Mesendoderm (in vitro differentiated cells): ENCODE measurements at regions not wholly inside any gene's neighbourhood (a gene's known extent, or its start where the extent isn't known, plus 50 kb on each side); places are given as distances from the start of the nearest gene placed in this dataset.

ENCODE experiments used
- DNase-seq: peaks from one replicate; pipeline ENCODE4 v3.0.0; 2013
- H2AK5ac ChIP-seq: 2 replicates; pipeline ENCODE4 v1.6.1; 2013; ENCODE audit warnings: low read length, inconsistent platforms
- H2BK120ac ChIP-seq: 2 replicates; pipeline ENCODE4 v1.6.1; 2013; ENCODE audit warnings: low read depth, mild to moderate bottlenecking, low read length, moderate library complexity, mixed read lengths
- H2BK15ac ChIP-seq: replicated peaks from 2 replicates; pipeline ENCODE4 v1.6.1; 2013; ENCODE audit warnings: low read depth, mild to moderate bottlenecking, moderate library complexity
- H2BK5ac ChIP-seq: 2 replicates; pipeline ENCODE4 v1.6.1; 2013; ENCODE audit warnings: low read length, inconsistent platforms
- H3K18ac ChIP-seq: 2 replicates; pipeline ENCODE4 v1.6.1; 2013; ENCODE audit warnings: mild to moderate bottlenecking, low read length, mixed read lengths
- H3K23ac ChIP-seq: one replicate; pipeline ENCODE4 v1.6.1; 2013; ENCODE audit warnings: low read length
- H3K27ac ChIP-seq: 2 replicates; pipeline ENCODE4 v1.5.1; 2013; ENCODE audit warnings: low read depth, mild to moderate bottlenecking, inconsistent platforms, low read length, moderate library complexity
- H3K27me3 ChIP-seq: 2 replicates; pipeline ENCODE4 v1.6.1; 2013; ENCODE audit warnings: low read length, control low read depth, mild to moderate bottlenecking, inconsistent platforms; ENCODE audit not compliant: insufficient read depth, poor library complexity
- H3K36me3 ChIP-seq: 2 replicates; pipeline ENCODE4 v1.6.1; 2013; ENCODE audit warnings: low read length, inconsistent platforms; ENCODE audit not compliant: control insufficient read depth, insufficient read depth
- H3K4ac ChIP-seq: one replicate; pipeline ENCODE4 v1.6.1; 2013; ENCODE audit warnings: low read depth, mild to moderate bottlenecking, low read length, moderate library complexity
- H3K4me1 ChIP-seq: 2 replicates; pipeline ENCODE4 v1.6.1; 2013; ENCODE audit warnings: low read depth, low read length, inconsistent platforms; ENCODE audit not compliant: control insufficient read depth
- H3K4me2 ChIP-seq: 2 replicates; pipeline ENCODE4 v1.6.1; 2013; ENCODE audit warnings: low read length
- H3K4me3 ChIP-seq: 2 replicates; pipeline ENCODE4 v1.5.1; 2013; ENCODE audit warnings: mild to moderate bottlenecking, low read length
- H3K56ac ChIP-seq: one replicate; pipeline ENCODE4 v1.6.1; 2013; ENCODE audit warnings: low read length
- H3K79me1 ChIP-seq: 2 replicates; pipeline ENCODE4 v1.6.1; 2013; ENCODE audit warnings: low read length, inconsistent platforms
- H3K79me2 ChIP-seq: 2 replicates; pipeline ENCODE4 v1.6.1; 2013; ENCODE audit warnings: mild to moderate bottlenecking, low read length; ENCODE audit not compliant: control insufficient read depth, insufficient read depth
- H3K9ac ChIP-seq: 2 replicates; pipeline ENCODE4 v1.6.1; 2013; ENCODE audit warnings: low read length, inconsistent platforms
- H4K5ac ChIP-seq: one replicate; pipeline ENCODE4 v1.6.1; 2013; ENCODE audit warnings: low read length
- H4K8ac ChIP-seq: one replicate; pipeline ENCODE4 v1.6.1; 2013; ENCODE audit warnings: low read depth, mild to moderate bottlenecking, control low read depth, low read length, moderate library complexity
- WGBS: extraction: QIAGEN DNeasy Blood & Tissue Kit; methylation state at CpG from one replicate; pipeline ENCODE4 v1.1.7; 2013; ENCODE audit warnings: low lambda C conversion rate, missing lambda C conversion rate; ENCODE audit not compliant: insufficient coverage; ENCODE audit errors: extremely low coverage; 5-methylcytosine and 5-hydroxymethylcytosine counted together

- Histone ChIP-seq H3K79me1 (no peaks in the 10 kb centered on the region), H4K5ac (no peak overlapping the region), H4K8ac (no peak overlapping the region), H3K18ac (no peak overlapping the region), H3K4me3 (no peak overlapping the region), H3K36me3 (no peaks in the 10 kb centered on the region), H3K9ac (no peak overlapping the region), H2AK5ac (no peak overlapping the region), H3K4me1 (no peaks in the 10 kb centered on the region), H3K27me3 (no peaks in the 10 kb centered on the region), H2BK5ac (no peak overlapping the region), H3K23ac (no peak overlapping the region), H3K56ac (no peak overlapping the region), H3K4me2 (no peak overlapping the region), H3K79me2 (no peaks in the 10 kb centered on the region), H2BK120ac (no peak overlapping the region), H2BK15ac (no peak overlapping the region), H3K27ac (no peak overlapping the region), H3K4ac (no peak overlapping the region)
- no peak for DNase-seq
- no CpG with 5 or more reads among the region's 4 CpGs for WGBS
These were observed 305.5 kb downstream of the AEBP2 start for GRCh38 chr12:19744705-19745218.

- Histone ChIP-seq H3K9ac (no peak overlapping the region), H3K56ac (no peak overlapping the region), H2BK5ac (no peak overlapping the region), H3K79me1 (no peaks in the 10 kb centered on the region), H2BK15ac (no peak overlapping the region), H2AK5ac (no peak overlapping the region), H3K79me2 (no peaks in the 10 kb centered on the region), H3K27ac (no peak overlapping the region), H3K27me3 (no peaks in the 10 kb centered on the region), H3K4me3 (no peak overlapping the region), H3K18ac (no peak overlapping the region), H3K4me1 (no peaks in the 10 kb centered on the region), H3K23ac (no peak overlapping the region), H4K8ac (no peak overlapping the region), H3K4me2 (no peak overlapping the region), H3K4ac (no peak overlapping the region), H4K5ac (no peak overlapping the region), H3K36me3 (no peaks in the 10 kb centered on the region), H2BK120ac (no peak overlapping the region)
- no peak for DNase-seq
- WGBS: 100% methylated on average over 1 of the region's 4 CpGs
These were observed 307.2 kb downstream of the AEBP2 start for GRCh38 chr12:19746471-19746870.

GRCh38 chr12:19749906-19750574 lies 310.7 kb downstream of the AEBP2 start:
- Histone ChIP-seq H3K79me2 (no peaks in the 10 kb centered on the region), H3K27ac (no peak overlapping the region), H3K56ac (no peak overlapping the region), H4K8ac (no peak overlapping the region), H2BK120ac (no peak overlapping the region), H4K5ac (no peak overlapping the region), H3K18ac (no peak overlapping the region), H3K4me1 (no peaks in the 10 kb centered on the region), H3K4ac (no peak overlapping the region), H3K23ac (no peak overlapping the region), H3K4me3 (no peak overlapping the region), H3K9ac (no peak overlapping the region), H2BK15ac (no peak overlapping the region), H3K27me3 (no peaks in the 10 kb centered on the region), H3K4me2 (no peak overlapping the region), H2AK5ac (no peak overlapping the region), H2BK5ac (no peak overlapping the region), H3K36me3 (no peaks in the 10 kb centered on the region), H3K79me1 (no peaks in the 10 kb centered on the region)
- no CpG with 5 or more reads among the region's 7 CpGs for WGBS
- no peak for DNase-seq

GRCh38 chr12:19751078-19751477 lies 311.8 kb downstream of the AEBP2 start:
- DNase-seq: no peak
- no peak overlapping the region for H3K4me2 ChIP-seq
- no peak overlapping the region for H3K4me3 ChIP-seq

GRCh38 chr12:19752712-19753111 lies 313.4 kb downstream of the AEBP2 start:
- H3K23ac ChIP-seq: no peak overlapping the region
- no peak overlapping the region for H2BK15ac ChIP-seq
- no peak overlapping the region for H3K4me2 ChIP-seq
- no peaks in the 10 kb centered on the region for H3K36me3 ChIP-seq
- no peaks in the 10 kb centered on the region for H3K27me3 ChIP-seq
- no peak overlapping the region for H3K4ac ChIP-seq
- no peak overlapping the region for H4K8ac ChIP-seq
- no peaks in the 10 kb centered on the region for H3K79me2 ChIP-seq
- DNase-seq: peak; percentile 7
- H2AK5ac ChIP-seq: no peak overlapping the region
- H3K4me3 ChIP-seq: no peak overlapping the region
- H3K79me1 ChIP-seq: no peaks in the 10 kb centered on the region
- H2BK120ac ChIP-seq: no peak overlapping the region
- H4K5ac ChIP-seq: no peak overlapping the region
- H3K56ac ChIP-seq: no peak overlapping the region
- no peak overlapping the region for H3K18ac ChIP-seq
- WGBS: no CpG with 5 or more reads among the region's 3 CpGs
- no peak overlapping the region for H3K9ac ChIP-seq
- H3K27ac ChIP-seq: no peak overlapping the region
- no peak overlapping the region for H2BK5ac ChIP-seq
- H3K4me1 ChIP-seq: no peaks in the 10 kb centered on the region

More at GRCh38 chr12:19751078-19751477, 311.8 kb downstream of the AEBP2 start:
- no peak overlapping the region for H4K8ac ChIP-seq
- no peak overlapping the region for H3K27ac ChIP-seq
- H2BK15ac ChIP-seq: no peak overlapping the region
- H3K79me2 ChIP-seq: no peaks in the 10 kb centered on the region
- no CpG with 5 or more reads among the region's 1 CpG for WGBS
- no peak overlapping the region for H2AK5ac ChIP-seq
- H3K9ac ChIP-seq: no peak overlapping the region
- H2BK120ac ChIP-seq: no peak overlapping the region
- H3K23ac ChIP-seq: no peak overlapping the region
- H3K27me3 ChIP-seq: no peaks in the 10 kb centered on the region
- H3K4ac ChIP-seq: no peak overlapping the region
- no peak overlapping the region for H2BK5ac ChIP-seq
- H3K56ac ChIP-seq: no peak overlapping the region
- no peaks in the 10 kb centered on the region for H3K79me1 ChIP-seq
- H3K4me1 ChIP-seq: no peaks in the 10 kb centered on the region
- H3K36me3 ChIP-seq: no peaks in the 10 kb centered on the region
- no peak overlapping the region for H4K5ac ChIP-seq
- H3K18ac ChIP-seq: no peak overlapping the region

GRCh38 chr12:19755136-19755535 lies 315.8 kb downstream of the AEBP2 start:
- Histone ChIP-seq H3K4me1 (no peaks in the 10 kb centered on the region), H3K18ac (no peak overlapping the region), H2BK5ac (no peak overlapping the region), H4K8ac (no peak overlapping the region), H4K5ac (no peak overlapping the region), H3K79me2 (no peaks in the 10 kb centered on the region), H2BK120ac (no peak overlapping the region), H2AK5ac (no peak overlapping the region), H3K23ac (no peak overlapping the region), H3K36me3 (no peaks in the 10 kb centered on the region), H3K9ac (no peak overlapping the region), H3K27ac (no peak overlapping the region), H3K4me3 (no peak overlapping the region), H3K79me1 (no peaks in the 10 kb centered on the region), H3K4ac (no peak overlapping the region), H3K4me2 (no peak overlapping the region), H3K27me3 (no peaks in the 10 kb centered on the region), H2BK15ac (no peak overlapping the region), H3K56ac (no peak overlapping the region)
- no peak for DNase-seq
- WGBS: no CpG with 5 or more reads among the region's 2 CpGs
